Inflammatory macrophage treated with lipopolysaccharide for 1 hour (primary cell): ENCODE measurements at regions not wholly inside any gene's neighbourhood (a gene's known extent, or its start where the extent isn't known, plus 50 kb on each side); places are given as distances from the start of the nearest gene placed in this dataset.

Experiments
- DNase-seq, 2 donors: peaks; one replicate each; pipeline ENCODE4 v3.0.0-alpha.2; 2020 to 2022

GRCh38 chr2:79327460-79327859 is 167.9 kb upstream of the REG3A start:
- DNase-seq = no peak

GRCh38 chr2:79320871-79321270 is 161.3 kb upstream of the REG3A start:
- DNase-seq = no peak

DNA sequence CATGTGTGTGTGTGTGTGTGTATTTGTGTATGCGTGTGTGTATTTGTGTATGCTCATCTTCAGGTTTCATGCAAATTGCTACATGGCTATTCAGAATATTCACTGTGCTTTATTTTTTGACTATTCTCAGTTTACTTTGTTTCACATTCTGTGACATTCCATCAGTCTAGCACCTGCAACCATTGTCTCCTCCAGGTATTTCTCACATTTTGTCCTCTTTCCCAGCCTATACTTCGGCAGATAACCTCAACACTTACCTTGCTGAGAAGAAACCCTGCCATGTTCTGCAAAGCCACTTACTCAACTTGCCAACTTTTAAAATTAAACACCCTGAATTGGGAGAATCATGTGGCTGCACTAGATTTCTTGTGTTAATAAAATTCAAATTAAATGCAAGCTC is 135.4 kb upstream of the REG3A start:
- no peak for DNase-seq

GRCh38 chr2:79292958-79293315 is 133.4 kb upstream of the REG3A start:
- no peak for DNase-seq

DNA sequence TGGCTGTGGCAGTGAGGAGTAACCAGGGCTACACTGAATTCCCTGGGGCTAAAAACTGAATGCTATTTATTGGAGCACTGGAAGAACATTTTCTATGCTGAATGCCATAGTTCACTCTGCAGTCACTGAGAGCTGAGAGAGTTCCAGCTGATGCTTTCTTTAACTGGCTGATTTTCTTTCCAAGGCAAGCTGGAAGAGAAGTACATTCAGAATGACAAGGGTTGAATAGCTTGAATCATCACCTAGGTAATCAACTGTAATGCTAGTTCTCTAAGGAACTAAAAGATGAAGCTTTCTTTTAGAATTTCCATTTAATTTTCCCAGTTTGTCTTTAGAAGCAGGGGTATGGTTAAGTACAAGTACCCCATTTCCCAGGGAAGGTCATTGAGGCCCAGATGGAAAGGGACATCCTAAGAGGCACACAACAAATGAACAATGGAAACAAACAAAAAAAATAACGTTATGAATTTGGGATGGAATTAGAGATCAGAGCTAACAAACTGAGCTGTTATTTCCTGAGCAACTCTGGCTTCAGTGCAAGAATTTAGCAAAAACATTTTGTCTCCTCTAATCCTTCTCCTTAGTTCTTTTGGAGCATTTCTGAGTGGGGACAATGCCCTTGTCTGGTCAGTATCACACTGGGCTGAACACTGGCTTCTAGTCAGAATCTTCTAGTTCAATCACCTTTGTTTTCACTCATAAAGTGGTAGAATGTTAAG is 132.8 kb upstream of the REG3A start:
- no peak for DNase-seq

GRCh38 chr2:79275863-79276262 is 116.3 kb upstream of the REG3A start:
- DNase-seq = no peak

DNA sequence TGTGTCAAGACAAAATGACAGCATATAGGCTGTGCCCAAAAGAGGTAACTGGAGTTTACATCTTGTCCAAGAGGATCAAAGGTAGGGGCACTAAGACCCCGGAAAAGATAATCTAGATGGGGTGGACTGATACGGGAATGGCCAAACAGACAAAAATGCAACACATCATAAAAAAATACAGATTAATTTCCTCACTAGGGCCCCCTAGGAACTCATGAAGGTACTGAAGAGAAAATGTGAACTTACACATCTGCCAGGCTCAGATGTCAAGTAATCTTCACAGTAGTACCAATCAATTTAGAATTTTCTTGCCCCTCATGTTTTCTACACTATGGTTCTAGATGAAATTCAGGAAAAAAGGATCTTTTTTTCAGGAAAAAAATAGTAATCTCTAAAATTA is 115.6 kb upstream of the REG3A start:
- DNase-seq = no peak

GRCh38 chr2:79272616-79273015 is 113.1 kb upstream of the REG3A start:
- DNase-seq = no peak

DNA sequence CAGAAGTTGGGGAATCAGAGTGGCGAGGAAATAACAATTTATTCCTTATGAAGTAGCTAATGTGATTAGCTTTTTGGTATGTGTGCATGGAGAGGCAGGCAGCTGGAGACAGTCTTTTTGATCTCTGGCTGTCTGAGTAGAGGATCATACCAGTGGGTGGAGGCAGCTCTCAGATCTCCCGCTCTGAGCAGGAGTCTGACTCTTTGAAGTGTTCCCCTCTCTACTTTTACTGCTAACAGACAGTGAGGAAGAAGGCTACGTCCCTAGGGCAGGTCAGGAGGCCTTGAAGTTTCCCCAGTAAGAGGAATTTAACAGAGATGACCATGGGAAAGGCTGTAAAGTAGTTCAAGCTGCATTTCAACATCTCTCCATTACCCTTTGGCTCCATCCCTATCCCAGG is 111.9 kb upstream of the REG3A start:
- DNase-seq = no peak

DNA sequence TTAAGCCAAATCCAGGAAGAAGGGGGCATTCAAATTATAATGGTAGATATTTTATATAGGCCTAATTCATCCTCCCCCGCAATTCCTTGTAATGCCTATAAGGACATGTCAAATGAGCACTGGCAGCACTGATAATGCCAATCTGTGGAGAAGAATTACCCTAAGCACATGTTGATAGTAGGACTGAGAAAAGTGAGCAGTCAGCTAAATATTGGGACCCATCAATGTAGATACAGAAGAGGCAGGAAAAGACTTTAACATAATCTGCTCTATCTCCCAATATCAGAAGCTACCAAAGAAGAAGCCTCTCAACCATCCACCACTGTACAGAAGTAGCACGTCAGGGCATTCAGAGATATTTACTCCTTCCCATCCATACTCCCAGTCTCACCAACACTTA is 101.3 kb upstream of the REG3A start:
- no peak for DNase-seq

- DNase-seq = no peak
Observed at GRCh38 chr2:79259959-79260358, 100.4 kb upstream of the REG3A start.

DNA sequence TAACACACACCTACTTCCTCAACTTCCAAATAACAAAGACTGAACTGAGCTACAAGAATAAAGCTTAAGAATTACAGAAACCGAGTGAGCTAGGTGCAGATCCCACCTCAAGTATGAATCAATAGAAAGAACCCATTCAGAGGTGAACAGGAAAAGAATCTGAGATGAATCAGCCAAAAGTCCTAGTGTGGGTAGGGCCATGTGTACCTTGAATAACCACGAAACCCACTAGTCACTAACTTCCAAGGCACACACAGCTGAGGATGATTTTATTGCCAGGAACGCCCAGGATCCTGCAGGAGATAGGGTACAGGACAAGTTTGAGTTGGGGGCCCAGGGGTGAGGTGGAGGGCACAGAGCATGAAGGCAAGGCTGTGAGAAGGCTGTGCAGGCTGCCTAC is 99.7 kb upstream of the REG3A start:
- DNase-seq = no peak

GRCh38 chr2:79253243-79253774 is 93.8 kb upstream of the REG3A start:
- DNase-seq = no peak

DNA sequence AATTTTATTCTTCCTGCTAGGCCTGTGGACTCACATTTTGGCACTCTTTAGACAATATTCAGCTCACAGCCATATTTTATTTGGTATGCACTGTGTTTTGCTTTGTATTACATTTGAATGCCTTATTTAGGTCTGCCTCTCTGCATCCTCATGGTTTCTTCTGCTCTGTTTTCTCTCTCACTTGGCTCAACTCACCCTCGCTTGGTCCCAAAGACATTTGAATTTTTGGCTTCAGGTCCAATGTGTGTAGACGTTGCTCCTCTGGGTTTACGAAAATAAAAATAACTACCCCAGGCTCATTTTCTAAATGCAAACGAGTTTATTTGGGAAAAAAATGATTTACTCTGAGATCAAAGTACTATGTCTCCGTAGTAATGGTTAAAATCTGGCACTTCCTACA is 91.1 kb upstream of the REG3A start:
- no peak for DNase-seq

GRCh38 chr2:79248776-79249175 is 89.2 kb upstream of the REG3A start:
- DNase-seq = no peak

DNA sequence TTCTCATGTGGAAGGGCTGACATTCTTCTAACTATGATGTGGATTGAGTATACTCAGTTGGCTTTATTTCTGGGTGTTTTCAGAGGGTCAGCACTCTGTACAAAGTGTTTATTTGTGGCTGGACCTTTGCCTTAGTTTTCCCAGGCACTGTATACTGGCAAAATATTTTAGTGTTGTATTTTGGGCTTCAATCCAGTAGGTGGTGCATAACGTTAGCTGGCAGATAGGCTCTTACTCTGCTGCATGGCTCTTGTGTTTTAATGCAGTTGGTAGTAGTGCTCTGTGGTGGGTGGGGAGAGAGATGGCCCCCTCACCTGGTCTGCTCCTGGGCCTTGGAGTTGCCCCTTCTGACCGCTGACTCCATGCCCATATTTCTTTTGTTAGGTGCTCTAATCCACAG is 75.6 kb upstream of the REG3A start:
- DNase-seq = no peak

- no peak for DNase-seq
Observed at GRCh38 chr2:79223539-79223938, 64.0 kb upstream of the REG3A start.

DNA sequence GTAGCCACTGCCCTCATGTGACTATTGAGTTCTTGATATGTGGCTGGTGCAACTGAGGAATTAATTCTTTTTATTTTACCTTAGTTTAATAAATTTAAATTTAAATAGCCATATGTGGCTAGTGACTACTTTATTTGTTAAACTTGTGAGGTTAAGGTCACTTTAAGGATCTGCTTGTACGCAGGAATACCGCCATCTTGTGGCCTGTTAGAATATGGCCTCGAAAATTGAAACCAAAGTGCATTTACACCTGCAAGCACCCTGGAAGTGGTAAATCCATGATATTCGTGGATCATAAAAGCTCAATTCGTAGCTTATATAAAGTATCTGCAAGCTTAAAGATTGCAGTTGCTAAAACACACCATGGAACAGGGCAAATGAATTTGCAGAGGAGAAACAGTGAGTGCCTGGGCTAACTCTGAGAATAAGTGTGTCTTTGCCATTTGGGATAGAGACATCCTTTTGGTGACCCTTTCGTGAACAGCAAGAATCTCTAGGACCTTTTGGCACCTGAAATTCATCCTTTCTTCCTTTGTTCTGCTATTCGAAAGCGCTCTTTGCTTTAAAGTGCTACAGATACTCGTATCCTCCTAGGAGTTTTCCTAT is 59.9 kb upstream of the REG3A start:
- DNase-seq = peak; percentile 16 to 55

- no peak for DNase-seq
Observed at GRCh38 chr2:79210274-79210917, 50.8 kb upstream of the REG3A start.
